T-helper 17 cell (primary cell): ENCODE measurements at regions not wholly inside any gene's neighbourhood (a gene's known extent, or its start where the extent isn't known, plus 50 kb on each side); places are given as distances from the start of the nearest gene placed in this dataset.

Experiments used
- ATAC-seq: fragments of 150-1000 bp; cut with Tn5 transposase; 2 replicates; pipeline ENCODE4 v1.10.0; 2021; ENCODE audit warnings: mild to moderate bottlenecking, moderate library complexity
- DNase-seq, 3 donors: peaks; one replicate each; pipeline versions ENCODE4 v3.0.0 to v3.0.0-alpha.2; 2020 to 2021
- H3K9me3 ChIP-seq: one replicate; pipeline ENCODE4 v1.7.0; 2013; ENCODE audit warnings: low read length, mild to moderate bottlenecking; ENCODE audit not compliant: control insufficient read depth, poor library complexity, severe bottlenecking
- H3K27ac Mint-ChIP-seq: one replicate; pipeline ENCODE4 v1.8.0; 2022; ENCODE audit warnings: mild to moderate bottlenecking, moderate library complexity, mixed read lengths
- H3K27me3 Mint-ChIP-seq: one replicate; pipeline ENCODE4 v1.8.0; 2022; ENCODE audit warnings: mixed read lengths
- H3K36me3 Mint-ChIP-seq: one replicate; pipeline ENCODE4 v1.8.0; 2022; ENCODE audit warnings: low read depth, mixed read lengths
- H3K4me1 Mint-ChIP-seq: one replicate; pipeline ENCODE4 v1.8.0; 2022; ENCODE audit warnings: mild to moderate bottlenecking, mixed read lengths
- H3K4me3 Mint-ChIP-seq: one replicate; pipeline ENCODE4 v1.8.0; 2022; ENCODE audit warnings: mild to moderate bottlenecking, moderate library complexity, mixed read lengths

DNA sequence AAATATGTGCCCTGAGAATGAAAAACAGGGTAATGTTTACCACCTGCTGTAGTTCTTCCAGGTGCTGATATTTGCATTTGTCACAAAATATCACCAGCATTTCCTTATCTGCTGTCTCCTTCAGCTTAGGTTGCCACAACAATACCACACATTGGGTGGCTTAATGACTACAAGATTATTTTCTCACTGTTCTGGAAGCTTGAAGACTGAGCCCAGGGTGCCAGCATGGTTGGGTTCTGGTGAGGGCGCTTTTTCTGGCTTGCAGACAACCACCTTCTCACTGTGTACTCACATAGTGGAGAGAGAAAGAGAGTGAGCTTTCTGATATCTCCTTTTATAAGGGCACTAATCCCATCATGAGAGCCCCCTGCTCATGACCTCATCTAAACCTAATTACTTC, 407.5 kb upstream of the RGPD4 start:
- no peak for DNase-seq
- no peak for ATAC-seq
- H3K9me3 ChIP-seq: peaks cover 3% of the 10 kb centered on the region
- no peak overlapping the region for H3K4me3 Mint-ChIP-seq
- no peaks in the 10 kb centered on the region for H3K36me3 Mint-ChIP-seq
- no peaks in the 10 kb centered on the region for H3K27me3 Mint-ChIP-seq
- no peak overlapping the region for H3K27ac Mint-ChIP-seq
- H3K4me1 Mint-ChIP-seq: no peaks in the 10 kb centered on the region

DNA sequence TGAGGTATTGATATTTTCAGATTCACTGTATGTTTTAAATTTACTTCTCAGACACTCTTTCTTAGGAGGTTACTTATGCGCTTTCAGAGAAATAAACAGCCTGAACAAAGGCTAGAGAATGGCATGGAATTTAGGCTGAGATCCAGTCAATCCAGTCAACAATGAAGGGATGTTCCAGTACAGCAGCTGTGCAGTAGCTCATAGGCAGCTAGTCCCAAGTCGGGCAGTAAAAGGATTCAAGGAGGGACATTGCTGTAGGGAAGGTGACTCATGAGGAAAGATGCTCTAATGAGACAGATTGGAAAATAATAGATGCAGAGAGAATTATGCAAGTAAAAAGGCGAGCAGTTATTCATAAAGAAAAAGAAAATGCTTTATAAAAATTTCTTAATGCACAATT, 397.9 kb upstream of the RGPD4 start:
- no peaks in the 10 kb centered on the region for H3K4me1 Mint-ChIP-seq
- H3K4me3 Mint-ChIP-seq: no peak overlapping the region
- no peaks in the 10 kb centered on the region for H3K9me3 ChIP-seq
- no peaks in the 10 kb centered on the region for H3K36me3 Mint-ChIP-seq
- H3K27ac Mint-ChIP-seq: no peak overlapping the region
- no peaks in the 10 kb centered on the region for H3K27me3 Mint-ChIP-seq
- no peak for DNase-seq
- no peak for ATAC-seq

DNA sequence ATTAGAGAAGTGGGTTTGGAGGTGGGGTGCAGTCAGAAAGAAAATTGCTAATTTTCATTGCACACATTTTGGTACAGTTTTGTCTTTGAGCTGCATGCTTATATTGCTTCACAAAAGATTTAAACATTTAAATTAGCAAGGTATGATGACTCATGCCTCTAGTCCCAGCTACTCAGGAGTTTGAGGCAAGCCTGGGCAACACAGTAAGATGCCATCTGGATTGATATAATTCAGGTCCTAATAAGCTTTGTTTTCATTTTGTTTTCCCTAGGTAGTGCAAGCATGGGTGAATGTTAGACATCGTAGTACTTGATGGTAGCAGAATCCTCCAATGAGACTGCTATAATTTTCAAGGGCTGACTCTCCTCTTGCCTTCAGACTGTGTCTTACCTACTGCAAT, 396.7 kb upstream of the RGPD4 start:
- no peak for ATAC-seq
- H3K9me3 ChIP-seq: no peaks in the 10 kb centered on the region
- no peak for DNase-seq
- no peak overlapping the region for H3K4me3 Mint-ChIP-seq
- no peak overlapping the region for H3K27ac Mint-ChIP-seq
- no peaks in the 10 kb centered on the region for H3K4me1 Mint-ChIP-seq
- H3K27me3 Mint-ChIP-seq: no peaks in the 10 kb centered on the region
- H3K36me3 Mint-ChIP-seq: no peaks in the 10 kb centered on the region

DNA sequence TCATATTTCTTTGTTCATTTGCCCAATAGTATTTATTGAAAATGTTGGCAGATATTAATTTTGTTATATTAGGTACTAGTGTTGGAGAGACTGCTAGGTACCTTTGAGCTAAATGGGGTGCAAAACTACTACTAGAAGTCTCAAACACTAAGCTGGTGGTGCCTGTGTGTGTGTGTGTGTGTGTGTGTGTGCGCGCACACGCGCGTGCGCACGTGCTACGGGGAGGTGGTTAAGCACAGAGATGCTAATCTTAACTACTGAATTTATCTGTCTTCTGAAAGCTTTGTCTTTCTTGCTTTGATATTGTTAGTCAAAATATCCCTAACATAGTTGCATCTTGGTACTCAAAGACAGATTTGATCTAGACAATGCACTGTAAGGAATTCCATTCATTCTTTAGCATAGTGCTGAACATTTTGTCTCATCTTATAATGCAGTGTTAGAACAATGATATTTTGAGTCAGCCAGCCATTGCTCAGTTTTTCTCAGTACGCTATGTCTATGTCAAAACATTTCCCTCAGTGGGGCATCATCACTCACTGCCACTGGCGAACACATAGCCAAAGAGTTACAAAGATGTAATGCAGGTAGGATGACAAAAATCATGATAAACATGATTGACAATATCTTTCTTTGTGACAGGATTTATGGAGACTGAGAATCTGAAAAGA, 396.0 kb upstream of the RGPD4 start:
- no peaks in the 10 kb centered on the region for H3K27me3 Mint-ChIP-seq
- no peaks in the 10 kb centered on the region for H3K4me1 Mint-ChIP-seq
- no peaks in the 10 kb centered on the region for H3K36me3 Mint-ChIP-seq
- H3K4me3 Mint-ChIP-seq: no peak overlapping the region
- ATAC-seq (no peak), DNase-seq (no peak)
- no peak overlapping the region for H3K27ac Mint-ChIP-seq
- no peaks in the 10 kb centered on the region for H3K9me3 ChIP-seq

DNA sequence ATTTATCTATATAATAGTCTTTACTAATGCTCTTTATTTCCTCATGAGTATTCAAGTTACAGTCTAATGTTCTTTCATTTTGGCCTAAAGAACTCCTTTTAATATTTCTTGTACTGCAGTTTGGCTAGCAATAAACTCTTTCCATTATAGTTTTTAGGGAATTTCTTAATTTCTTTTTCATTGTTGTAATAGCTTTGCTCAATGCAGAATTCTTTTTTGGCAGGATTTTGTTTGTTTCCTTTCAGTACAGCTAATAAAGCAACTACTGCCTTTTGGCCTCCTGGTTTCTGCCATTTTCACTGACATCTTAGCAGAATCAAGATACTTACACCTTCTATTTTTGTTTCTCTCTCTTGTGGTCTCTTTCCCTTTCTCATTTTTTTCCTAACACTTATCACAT, 390.4 kb upstream of the RGPD4 start:
- H3K27me3 Mint-ChIP-seq: no peaks in the 10 kb centered on the region
- H3K4me3 Mint-ChIP-seq: no peak overlapping the region
- H3K36me3 Mint-ChIP-seq: no peaks in the 10 kb centered on the region
- H3K4me1 Mint-ChIP-seq: no peaks in the 10 kb centered on the region
- H3K9me3 ChIP-seq: no peaks in the 10 kb centered on the region
- ATAC-seq (no peak), DNase-seq (no peak)
- H3K27ac Mint-ChIP-seq: no peak overlapping the region

DNA sequence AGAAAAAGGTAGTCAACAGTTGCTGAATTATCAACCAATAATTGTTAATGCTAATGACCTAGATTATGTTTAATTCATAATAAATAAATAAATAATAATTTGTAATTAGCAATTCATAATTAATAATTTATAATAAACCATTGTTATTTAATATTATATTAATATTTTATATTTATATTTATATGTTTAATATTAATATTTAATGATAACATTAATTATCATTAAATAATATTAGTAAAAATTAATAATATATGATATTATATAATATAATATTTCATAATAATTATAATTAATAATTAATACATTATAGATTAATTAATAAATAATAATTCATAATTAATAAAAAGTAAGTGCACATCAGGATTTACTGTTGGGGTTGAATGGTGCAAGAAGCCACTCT, 389.4 kb upstream of the RGPD4 start:
- no peaks in the 10 kb centered on the region for H3K9me3 ChIP-seq
- Mint-ChIP-seq H3K4me3 (no peak overlapping the region), H3K4me1 (no peaks in the 10 kb centered on the region), H3K27me3 (no peaks in the 10 kb centered on the region), H3K36me3 (no peaks in the 10 kb centered on the region), H3K27ac (no peak overlapping the region)
- DNase-seq: no peak
- no peak for ATAC-seq

DNA sequence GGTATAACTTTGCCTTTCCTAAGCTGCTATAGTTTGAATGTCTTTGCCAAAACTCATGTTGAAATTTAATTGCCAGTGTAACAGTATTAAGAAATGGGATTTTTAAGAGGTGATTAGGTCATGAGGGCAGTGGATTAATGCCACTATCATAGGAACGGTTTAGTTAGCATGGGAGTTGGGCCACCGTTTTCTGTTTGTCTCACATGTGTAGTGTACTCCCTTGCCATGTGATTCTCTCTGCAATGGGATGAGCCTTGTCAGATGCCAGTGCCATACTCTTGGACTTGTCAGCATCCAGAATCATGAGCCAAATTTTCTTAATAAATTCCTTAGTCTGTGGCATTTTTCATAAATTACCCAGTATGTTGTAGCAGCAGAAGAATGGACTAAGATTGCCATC, 388.9 kb upstream of the RGPD4 start:
- H3K27ac Mint-ChIP-seq: no peak overlapping the region
- no peaks in the 10 kb centered on the region for H3K9me3 ChIP-seq
- no peaks in the 10 kb centered on the region for H3K4me1 Mint-ChIP-seq
- ATAC-seq: no peak
- no peak overlapping the region for H3K4me3 Mint-ChIP-seq
- DNase-seq: no peak
- no peaks in the 10 kb centered on the region for H3K27me3 Mint-ChIP-seq
- no peaks in the 10 kb centered on the region for H3K36me3 Mint-ChIP-seq

DNA sequence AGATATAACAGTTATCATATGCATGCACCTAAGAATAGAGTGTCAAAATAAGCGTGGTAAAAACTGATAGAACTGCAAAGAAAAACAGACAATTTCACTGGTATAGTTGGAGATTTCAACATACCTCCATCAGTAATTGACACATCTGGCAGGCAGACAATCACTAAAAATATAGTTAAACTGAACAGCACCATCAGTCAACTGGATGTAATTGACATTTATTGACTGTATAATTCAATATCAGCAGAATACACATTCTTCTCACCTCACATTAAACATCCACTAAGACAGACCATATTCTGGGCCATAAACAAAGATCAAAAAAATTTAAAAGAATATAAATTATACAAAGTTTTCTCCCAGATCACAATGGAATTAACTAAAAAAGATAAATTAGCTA, 378.5 kb upstream of the RGPD4 start:
- no peaks in the 10 kb centered on the region for H3K27me3 Mint-ChIP-seq
- no peaks in the 10 kb centered on the region for H3K4me1 Mint-ChIP-seq
- no peak overlapping the region for H3K4me3 Mint-ChIP-seq
- H3K27ac Mint-ChIP-seq: no peak overlapping the region
- no peak for ATAC-seq
- DNase-seq: no peak
- no peaks in the 10 kb centered on the region for H3K9me3 ChIP-seq
- no peaks in the 10 kb centered on the region for H3K36me3 Mint-ChIP-seq

DNA sequence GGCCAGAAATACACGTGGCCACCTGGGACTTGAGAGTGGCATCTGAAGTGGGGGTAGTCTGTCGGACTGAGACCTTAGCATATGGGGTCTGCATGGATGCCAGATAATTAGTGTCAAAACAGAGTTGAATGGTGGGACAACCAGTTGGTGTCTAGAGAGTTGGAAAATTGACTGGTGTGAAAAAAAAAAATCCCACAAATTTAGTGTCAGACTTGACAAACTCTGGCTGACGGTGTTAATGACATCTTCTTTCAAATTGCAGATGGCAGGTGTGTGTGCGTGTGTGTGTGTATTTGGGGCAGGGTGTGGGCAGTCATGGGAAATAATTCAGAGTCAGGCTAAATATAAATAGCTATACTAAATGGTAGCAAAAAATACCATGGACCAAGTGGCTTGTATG, 365.4 kb upstream of the RGPD4 start:
- Mint-ChIP-seq H3K36me3 (no peaks in the 10 kb centered on the region), H3K27ac (no peak overlapping the region), H3K4me1 (no peaks in the 10 kb centered on the region), H3K4me3 (no peak overlapping the region), H3K27me3 (no peaks in the 10 kb centered on the region)
- ATAC-seq: no peak
- no peaks in the 10 kb centered on the region for H3K9me3 ChIP-seq
- DNase-seq: no peak

DNA sequence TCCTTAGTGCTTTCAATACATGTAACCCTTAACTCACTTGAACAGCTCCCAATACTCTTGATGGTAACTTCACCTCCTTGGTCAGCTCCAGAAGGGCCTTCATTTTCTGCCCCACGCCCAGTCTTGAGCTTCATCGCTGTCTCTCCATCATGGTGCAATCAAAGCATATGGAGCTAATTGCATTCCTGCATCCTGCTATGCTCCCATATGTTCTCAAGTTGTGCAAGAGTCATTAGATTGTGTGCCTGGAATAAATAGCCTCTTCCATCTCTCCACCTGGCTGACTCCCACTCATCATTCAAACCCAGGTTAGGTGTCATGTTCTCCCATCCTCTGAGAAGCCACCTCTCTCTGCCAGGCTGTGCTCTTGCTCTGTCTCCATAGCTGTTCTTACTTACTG, 364.5 kb upstream of the RGPD4 start:
- Mint-ChIP-seq H3K4me1 (no peaks in the 10 kb centered on the region), H3K27ac (no peak overlapping the region), H3K27me3 (no peaks in the 10 kb centered on the region), H3K4me3 (no peak overlapping the region), H3K36me3 (no peaks in the 10 kb centered on the region)
- H3K9me3 ChIP-seq: no peaks in the 10 kb centered on the region
- ATAC-seq (no peak), DNase-seq (no peak)

DNA sequence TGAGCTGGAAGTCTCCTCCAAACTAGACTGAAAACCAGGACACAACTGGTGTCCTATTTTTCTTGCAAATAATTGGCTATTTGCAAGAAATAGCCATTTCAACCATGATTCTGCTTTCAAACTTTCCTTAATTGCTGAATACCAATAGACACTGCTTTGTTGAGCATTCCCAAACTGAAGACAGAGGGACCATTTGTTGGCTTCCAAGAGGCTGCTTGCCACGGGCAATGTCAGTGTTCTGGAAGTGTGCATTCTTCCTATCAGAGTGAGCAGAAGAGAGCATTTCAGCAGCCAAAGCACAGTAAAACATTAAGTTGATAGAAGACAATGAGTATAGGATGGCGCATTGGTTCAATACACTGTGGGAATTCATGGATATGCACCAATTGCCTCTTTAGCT, 360.5 kb upstream of the RGPD4 start:
- no peak for DNase-seq
- Mint-ChIP-seq H3K4me3 (no peak overlapping the region), H3K27me3 (no peaks in the 10 kb centered on the region), H3K36me3 (no peaks in the 10 kb centered on the region), H3K4me1 (no peaks in the 10 kb centered on the region), H3K27ac (no peak overlapping the region)
- H3K9me3 ChIP-seq: no peaks in the 10 kb centered on the region
- ATAC-seq: no peak

DNA sequence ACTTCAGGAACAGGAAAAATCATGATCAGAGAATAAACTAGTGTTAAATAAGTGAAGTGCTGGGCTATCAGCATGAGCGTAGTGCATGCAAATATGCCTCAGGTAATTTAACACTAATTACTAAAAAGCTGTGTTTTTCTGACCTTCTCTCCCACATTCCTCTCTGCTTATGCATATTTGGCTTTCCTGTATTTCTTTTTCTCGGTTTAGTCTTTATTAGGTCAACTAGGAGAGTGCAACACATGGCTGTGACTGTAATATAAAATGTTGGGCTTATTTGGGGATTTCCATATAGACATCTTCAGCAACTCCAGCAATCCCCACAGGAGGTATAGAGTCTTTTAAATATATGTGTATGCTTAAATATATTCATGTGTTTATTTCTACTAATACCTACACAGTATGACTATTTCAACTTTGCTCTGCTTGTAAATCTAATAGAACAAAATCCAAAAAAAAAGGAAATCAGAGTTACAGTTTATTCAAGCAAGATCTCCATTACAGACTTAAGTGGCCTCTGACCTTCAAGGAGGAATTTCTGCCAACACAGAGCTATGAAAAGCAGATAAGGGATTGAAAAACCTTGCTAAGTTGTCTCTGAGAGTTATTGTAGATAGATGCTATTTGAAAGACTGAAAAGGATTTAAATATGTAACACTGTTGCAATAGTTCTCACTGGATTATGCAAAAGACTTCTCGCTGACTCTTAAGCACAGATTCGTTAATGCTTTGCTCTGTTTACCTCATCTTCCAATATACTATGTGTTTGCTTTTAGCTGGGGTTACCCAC, 359.5 kb upstream of the RGPD4 start:
- Mint-ChIP-seq H3K27me3 (no peaks in the 10 kb centered on the region), H3K4me3 (no peak overlapping the region), H3K36me3 (no peaks in the 10 kb centered on the region), H3K4me1 (no peaks in the 10 kb centered on the region), H3K27ac (no peak overlapping the region)
- no peaks in the 10 kb centered on the region for H3K9me3 ChIP-seq
- DNase-seq: no peak
- ATAC-seq: no peak

DNA sequence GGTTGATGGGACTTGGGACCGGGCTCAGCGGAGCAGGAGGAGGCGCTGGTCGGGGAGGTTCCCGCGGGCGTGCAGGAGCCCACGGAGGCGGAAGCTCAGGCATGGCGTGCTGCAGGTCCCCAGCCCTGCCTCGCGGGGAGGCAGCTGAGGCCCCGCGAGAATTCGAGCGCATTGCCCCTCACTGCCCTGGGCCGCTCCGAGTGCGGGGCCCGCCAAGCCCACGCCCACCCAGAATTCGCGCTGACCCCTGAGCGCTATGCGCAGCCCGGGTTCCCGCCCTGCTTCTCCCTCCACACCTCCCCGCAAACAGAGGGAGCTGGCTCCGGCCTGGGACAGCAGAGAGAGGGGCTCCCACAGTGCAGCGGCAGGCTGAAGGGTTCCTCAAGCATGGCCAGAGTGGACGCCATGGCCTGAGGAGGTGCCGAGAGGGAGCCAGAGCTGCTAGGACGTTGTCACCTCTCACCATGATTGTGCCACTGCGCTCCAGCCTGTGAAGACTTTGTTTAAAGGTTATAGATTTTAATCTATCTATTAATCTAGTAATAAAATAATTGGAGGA, 357.2 kb upstream of the RGPD4 start:
- H3K27ac Mint-ChIP-seq: no peak overlapping the region
- no peak for ATAC-seq
- no peaks in the 10 kb centered on the region for H3K36me3 Mint-ChIP-seq
- H3K27me3 Mint-ChIP-seq: no peaks in the 10 kb centered on the region
- H3K4me3 Mint-ChIP-seq: no peak overlapping the region
- H3K4me1 Mint-ChIP-seq: no peaks in the 10 kb centered on the region
- H3K9me3 ChIP-seq: no peaks in the 10 kb centered on the region
- DNase-seq: no peak

DNA sequence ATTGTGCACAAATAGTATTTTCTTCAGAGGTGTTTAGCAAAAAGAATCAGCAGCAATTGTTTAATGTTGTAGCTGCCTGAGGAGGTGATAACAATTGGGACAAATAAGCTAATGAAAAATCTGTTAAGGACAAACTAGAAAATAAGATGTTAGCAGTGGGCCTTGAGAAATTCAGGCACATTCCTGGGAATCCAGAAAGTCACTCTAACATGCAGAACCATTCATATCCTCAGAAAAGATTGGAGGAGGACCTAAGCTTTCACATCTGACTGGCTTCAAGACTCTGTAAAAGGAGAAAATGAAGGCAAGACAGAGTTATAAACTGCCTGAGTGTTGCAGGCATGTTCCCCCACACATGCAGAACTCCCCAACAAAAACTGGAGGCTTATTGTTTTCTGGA, 353.5 kb upstream of the RGPD4 start:
- Mint-ChIP-seq H3K4me1 (no peaks in the 10 kb centered on the region), H3K36me3 (no peaks in the 10 kb centered on the region), H3K4me3 (no peak overlapping the region), H3K27me3 (no peaks in the 10 kb centered on the region), H3K27ac (no peak overlapping the region)
- DNase-seq (no peak), ATAC-seq (no peak)
- no peaks in the 10 kb centered on the region for H3K9me3 ChIP-seq
